ENCODE measurements at regions not wholly inside any gene's neighbourhood (a gene's known extent, or its start where the extent isn't known, plus 50 kb on each side); places are given as distances from the start of the nearest gene placed in this dataset.
"Not testable (repeated sequence)": the region's sequence is repeated elsewhere in the genome, so short reads cannot be mapped to it uniquely, and the experiment has no call there.

DNA sequence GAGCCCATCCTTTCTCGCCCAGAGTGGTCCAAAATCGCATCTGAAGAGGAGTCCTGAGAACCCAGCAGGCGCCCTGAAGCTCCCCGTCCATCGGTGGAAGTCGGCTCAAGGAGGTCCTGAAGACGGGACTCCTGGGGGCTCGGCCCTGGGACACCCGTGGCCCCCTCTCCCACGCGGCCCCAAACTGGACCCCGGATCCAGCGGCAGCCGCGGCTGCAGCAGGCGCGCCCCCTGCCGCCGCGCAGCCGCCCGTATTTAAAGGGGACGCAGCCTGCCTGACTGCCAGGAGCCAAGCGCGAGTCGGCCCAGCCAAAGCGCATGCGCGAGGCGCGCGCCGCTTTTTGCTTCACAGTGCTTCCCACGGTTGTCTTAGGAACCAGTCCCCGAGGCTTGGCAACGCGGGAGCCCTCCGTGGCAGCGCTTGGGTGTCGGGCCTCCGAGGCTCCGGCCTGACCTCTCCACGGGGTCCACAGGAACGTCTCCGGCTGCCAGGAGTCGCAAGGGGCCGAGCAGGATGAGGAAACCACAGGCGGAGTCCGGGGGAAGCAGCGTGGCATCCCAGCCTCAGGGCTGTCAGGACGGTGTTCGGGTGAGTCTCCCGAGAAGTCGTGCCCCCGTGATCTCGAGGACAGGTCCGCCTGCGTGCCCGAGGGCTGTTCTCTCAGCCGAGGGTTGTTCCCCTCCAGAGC is 691.6 kb downstream of the KCNJ18 start:
- H3K9me3 Mint-ChIP-seq (ENCODE audit: unreplicated experiment); H3K27me3 Mint-ChIP-seq (ENCODE audit: insufficient read depth, unreplicated experiment); H3K4me3 Mint-ChIP-seq (ENCODE audit: unreplicated experiment); CTCF ChIA-PET; DNase-seq; H3K36me3 ChIP-seq (ENCODE audit: control insufficient read depth, insufficient read depth, low read length); H3K27ac Mint-ChIP-seq (ENCODE audit: unreplicated experiment); H3K9me3 ChIP-seq; H3K4me3 ChIP-seq (ENCODE audit: low read depth, low read length); H3K27me3 ChIP-seq (replicated peaks; ENCODE audit: control insufficient read depth, insufficient read depth, low read length); intact Hi-C loops (cut with micrococcal nuclease; ENCODE audit: unreplicated experiment); H3K4me1 ChIP-seq; BruUV-seq (replicated peaks); POLR2A ChIA-PET; H3K36me3 Mint-ChIP-seq (ENCODE audit: insufficient read depth, unreplicated experiment); H3K4me1 Mint-ChIP-seq (ENCODE audit: low read depth, unreplicated experiment): not testable (repeated sequence)

GRCh38 chr17:22384461-22384800 is 692.1 kb downstream of the KCNJ18 start:
- CTCF ChIA-PET; H3K4me1 Mint-ChIP-seq (ENCODE audit: low read depth, unreplicated experiment); H3K36me3 ChIP-seq (ENCODE audit: control insufficient read depth, insufficient read depth, low read length); H3K4me3 Mint-ChIP-seq (ENCODE audit: unreplicated experiment); H3K9me3 ChIP-seq; H3K27me3 Mint-ChIP-seq (ENCODE audit: insufficient read depth, unreplicated experiment); H3K27me3 ChIP-seq (replicated peaks; ENCODE audit: control insufficient read depth, insufficient read depth, low read length); DNase-seq; H3K36me3 Mint-ChIP-seq (ENCODE audit: insufficient read depth, unreplicated experiment); intact Hi-C loops (cut with micrococcal nuclease; ENCODE audit: unreplicated experiment); H3K4me3 ChIP-seq (ENCODE audit: low read depth, low read length); H3K27ac Mint-ChIP-seq (ENCODE audit: unreplicated experiment); H3K9me3 Mint-ChIP-seq (ENCODE audit: unreplicated experiment); BruUV-seq (replicated peaks); H3K4me1 ChIP-seq; POLR2A ChIA-PET: not testable (repeated sequence)

- H3K27me3 ChIP-seq (replicated peaks; ENCODE audit: control insufficient read depth, insufficient read depth, low read length); H3K9me3 ChIP-seq; H3K4me3 ChIP-seq (ENCODE audit: low read depth, low read length); H3K4me1 ChIP-seq; H3K27ac Mint-ChIP-seq (ENCODE audit: unreplicated experiment); H3K4me1 Mint-ChIP-seq (ENCODE audit: low read depth, unreplicated experiment); intact Hi-C loops (cut with micrococcal nuclease; ENCODE audit: unreplicated experiment); H3K36me3 Mint-ChIP-seq (ENCODE audit: insufficient read depth, unreplicated experiment); H3K9me3 Mint-ChIP-seq (ENCODE audit: unreplicated experiment); BruUV-seq (replicated peaks); H3K4me3 Mint-ChIP-seq (ENCODE audit: unreplicated experiment); H3K27me3 Mint-ChIP-seq (ENCODE audit: insufficient read depth, unreplicated experiment); POLR2A ChIA-PET; CTCF ChIA-PET; H3K36me3 ChIP-seq (ENCODE audit: control insufficient read depth, insufficient read depth, low read length); DNase-seq: not testable (repeated sequence)
Observed at GRCh38 chr17:22398446-22398845, 706.1 kb downstream of the KCNJ18 start.

DNA sequence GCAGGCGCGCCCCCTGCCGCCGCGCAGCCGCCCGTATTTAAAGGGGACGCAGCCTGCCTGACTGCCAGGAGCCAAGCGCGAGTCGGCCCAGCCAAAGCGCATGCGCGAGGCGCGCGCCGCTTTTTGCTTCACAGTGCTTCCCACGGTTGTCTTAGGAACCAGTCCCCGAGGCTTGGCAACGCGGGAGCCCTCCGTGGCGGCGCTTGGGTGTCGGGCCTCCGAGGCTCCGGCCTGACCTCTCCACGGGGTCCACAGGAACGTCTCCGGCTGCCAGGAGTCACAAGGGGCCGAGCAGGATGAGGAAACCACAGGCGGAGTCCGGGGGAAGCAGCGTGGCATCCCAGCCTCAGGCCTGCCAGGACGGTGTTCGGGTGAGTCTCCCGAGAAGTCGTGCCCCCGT is 706.7 kb downstream of the KCNJ18 start:
- H3K9me3 ChIP-seq; POLR2A ChIA-PET; H3K27ac Mint-ChIP-seq (ENCODE audit: unreplicated experiment); BruUV-seq (replicated peaks); H3K4me1 Mint-ChIP-seq (ENCODE audit: low read depth, unreplicated experiment); H3K27me3 ChIP-seq (replicated peaks; ENCODE audit: control insufficient read depth, insufficient read depth, low read length); intact Hi-C loops (cut with micrococcal nuclease; ENCODE audit: unreplicated experiment); H3K4me3 Mint-ChIP-seq (ENCODE audit: unreplicated experiment); H3K4me1 ChIP-seq; H3K9me3 Mint-ChIP-seq (ENCODE audit: unreplicated experiment); H3K36me3 ChIP-seq (ENCODE audit: control insufficient read depth, insufficient read depth, low read length); DNase-seq; CTCF ChIA-PET; H3K27me3 Mint-ChIP-seq (ENCODE audit: insufficient read depth, unreplicated experiment); H3K4me3 ChIP-seq (ENCODE audit: low read depth, low read length); H3K36me3 Mint-ChIP-seq (ENCODE audit: insufficient read depth, unreplicated experiment): not testable (repeated sequence)

- H3K36me3 Mint-ChIP-seq (ENCODE audit: insufficient read depth, unreplicated experiment); intact Hi-C loops (cut with micrococcal nuclease; ENCODE audit: unreplicated experiment); H3K4me1 ChIP-seq; POLR2A ChIA-PET; H3K4me3 ChIP-seq (ENCODE audit: low read depth, low read length); BruUV-seq (replicated peaks); H3K27me3 Mint-ChIP-seq (ENCODE audit: insufficient read depth, unreplicated experiment); H3K27ac Mint-ChIP-seq (ENCODE audit: unreplicated experiment); H3K4me3 Mint-ChIP-seq (ENCODE audit: unreplicated experiment); CTCF ChIA-PET; H3K9me3 Mint-ChIP-seq (ENCODE audit: unreplicated experiment); DNase-seq; H3K36me3 ChIP-seq (ENCODE audit: control insufficient read depth, insufficient read depth, low read length); H3K9me3 ChIP-seq; H3K27me3 ChIP-seq (replicated peaks; ENCODE audit: control insufficient read depth, insufficient read depth, low read length); H3K4me1 Mint-ChIP-seq (ENCODE audit: low read depth, unreplicated experiment): not testable (repeated sequence)
Observed at GRCh38 chr17:22405080-22405479, 712.8 kb downstream of the KCNJ18 start.
